ENCODE measurements at regions not wholly inside any gene's neighbourhood (a gene's known extent, or its start where the extent isn't known, plus 50 kb on each side); places are given as distances from the start of the nearest gene placed in this dataset.
"Not testable (repeated sequence)": the region's sequence is repeated elsewhere in the genome, so short reads cannot be mapped to it uniquely, and the experiment has no call there.

DNA sequence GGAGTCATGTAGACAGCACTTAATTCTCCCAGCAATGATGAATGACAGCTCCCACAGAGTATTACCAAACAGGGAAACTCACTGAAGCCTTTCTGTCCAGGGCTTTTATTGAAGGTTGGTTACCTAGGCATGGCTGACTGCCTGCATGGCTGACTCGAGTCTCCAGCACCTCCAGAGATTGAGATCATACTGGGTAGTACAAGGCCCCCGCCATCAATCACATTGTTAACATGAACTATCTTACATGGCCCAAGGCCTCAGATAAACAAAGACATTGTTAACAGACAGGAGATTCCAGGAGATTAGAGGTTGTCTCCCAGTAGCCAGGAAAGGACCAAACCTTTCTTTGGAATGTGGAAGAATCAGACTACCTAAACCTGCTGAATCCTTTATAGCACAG lies 128.3 kb upstream of the LSM14A start:
- DNase-seq (ENCODE audit: extremely low spot score): no peak
- TF ChIP-seq, protein P1, sequence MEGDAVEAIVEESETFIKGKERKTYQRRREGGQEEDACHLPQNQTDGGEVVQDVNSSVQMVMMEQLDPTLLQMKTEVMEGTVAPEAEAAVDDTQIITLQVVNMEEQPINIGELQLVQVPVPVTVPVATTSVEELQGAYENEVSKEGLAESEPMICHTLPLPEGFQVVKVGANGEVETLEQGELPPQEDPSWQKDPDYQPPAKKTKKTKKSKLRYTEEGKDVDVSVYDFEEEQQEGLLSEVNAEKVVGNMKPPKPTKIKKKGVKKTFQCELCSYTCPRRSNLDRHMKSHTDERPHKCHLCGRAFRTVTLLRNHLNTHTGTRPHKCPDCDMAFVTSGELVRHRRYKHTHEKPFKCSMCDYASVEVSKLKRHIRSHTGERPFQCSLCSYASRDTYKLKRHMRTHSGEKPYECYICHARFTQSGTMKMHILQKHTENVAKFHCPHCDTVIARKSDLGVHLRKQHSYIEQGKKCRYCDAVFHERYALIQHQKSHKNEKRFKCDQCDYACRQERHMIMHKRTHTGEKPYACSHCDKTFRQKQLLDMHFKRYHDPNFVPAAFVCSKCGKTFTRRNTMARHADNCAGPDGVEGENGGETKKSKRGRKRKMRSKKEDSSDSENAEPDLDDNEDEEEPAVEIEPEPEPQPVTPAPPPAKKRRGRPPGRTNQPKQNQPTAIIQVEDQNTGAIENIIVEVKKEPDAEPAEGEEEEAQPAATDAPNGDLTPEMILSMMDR (IDR thresholded peaks at IDR 0.05; ENCODE audit: control extremely low read depth, extremely low read depth, low read depth, missing control alignments): no peak
- CTCF ChIA-PET: interaction anchor here (3.9 kb wide), 1 partner anchor 101 kb away, joined by 20 read pairs; no protein-coding TSS in a partner anchor
- POLR2A ChIA-PET: no interaction called here

DNA sequence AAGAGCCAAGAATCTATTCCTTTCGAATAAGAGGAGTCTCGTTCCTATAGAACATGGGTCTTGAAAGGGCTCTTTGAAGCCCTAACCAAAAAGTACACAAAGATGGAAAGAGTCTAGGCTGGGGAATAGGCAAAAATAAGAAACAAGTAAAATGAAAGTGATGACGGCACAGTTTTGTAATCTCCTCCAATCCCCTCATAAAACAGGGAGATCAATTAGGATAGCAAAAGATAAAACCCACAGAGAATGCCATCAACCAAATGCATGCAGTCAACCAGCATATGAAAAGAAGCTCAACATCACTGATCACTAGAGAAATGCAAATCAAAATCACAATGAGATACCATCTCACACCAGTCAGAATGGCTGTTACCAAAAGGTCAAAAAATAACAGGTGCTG lies 122.4 kb upstream of the LSM14A start:
- no peak for DNase-seq (ENCODE audit: extremely low spot score)
- ChIA-PET CTCF (no interaction called here), POLR2A (no interaction called here)
- TF ChIP-seq, protein P1 (IDR thresholded peaks at IDR 0.05; ENCODE audit: control extremely low read depth, extremely low read depth, low read depth, missing control alignments): no peak

DNA sequence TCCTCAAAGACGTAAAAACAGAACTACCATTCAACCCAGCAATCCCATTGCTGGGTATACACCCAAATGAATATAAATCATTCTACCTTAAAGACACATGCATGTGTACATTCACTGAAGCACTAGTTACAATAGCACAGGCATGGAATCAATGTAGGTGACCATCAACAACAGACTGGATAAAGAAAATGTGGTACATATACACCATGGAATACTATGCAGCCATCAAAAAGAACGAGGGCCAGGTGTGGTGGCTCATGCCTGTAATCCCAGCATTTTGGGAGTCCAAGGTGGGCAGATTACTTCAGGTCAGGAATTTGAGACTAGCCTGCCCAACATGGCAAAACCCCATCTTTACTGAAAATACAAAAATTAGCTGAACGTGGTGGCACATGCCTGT lies 121.9 kb upstream of the LSM14A start:
- CTCF ChIA-PET, POLR2A ChIA-PET: not testable (repeated sequence)

DNA sequence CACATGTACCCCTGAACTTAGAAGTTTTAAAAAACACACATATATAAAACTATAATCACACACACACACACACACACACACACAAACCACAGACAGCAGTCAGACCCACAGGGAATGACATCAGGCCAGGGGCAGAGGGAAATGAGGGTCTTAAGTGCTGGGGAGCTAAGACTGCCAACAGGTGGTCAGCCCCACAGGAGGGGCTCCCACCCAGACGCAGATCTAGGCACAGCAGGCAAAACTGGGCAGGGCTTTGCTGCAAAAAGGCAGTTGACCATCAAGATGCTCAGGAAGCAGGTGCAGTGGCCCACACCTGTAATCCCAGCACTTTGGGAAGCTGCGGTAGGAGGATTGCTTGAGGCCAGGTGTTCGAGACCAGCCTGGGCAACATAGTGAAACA lies 121.0 kb upstream of the LSM14A start:
- POLR2A ChIA-PET: no interaction called here

More for the DNA sequence above, 121.9 kb upstream of the LSM14A start:
- not testable (repeated sequence) for DNase-seq (ENCODE audit: extremely low spot score)

DNA sequence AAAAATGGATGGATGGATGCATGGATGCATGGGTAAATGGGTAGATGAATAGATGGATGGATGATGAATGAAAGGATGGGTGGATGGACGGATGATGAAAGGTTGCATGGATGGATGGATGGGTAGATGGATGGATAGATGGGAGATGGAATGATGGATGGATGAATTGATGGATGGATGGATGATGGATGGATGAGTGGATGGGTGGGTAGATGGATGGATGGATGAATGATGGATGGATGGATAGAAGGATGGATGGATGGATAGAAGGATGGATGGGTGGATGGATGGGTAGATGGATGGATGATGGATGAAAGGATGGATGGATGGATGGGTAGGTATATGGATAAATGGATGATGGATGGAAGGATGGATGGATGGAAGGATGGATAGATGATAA lies 115.1 kb upstream of the LSM14A start:
- CTCF ChIA-PET: no interaction called here
- POLR2A ChIA-PET: no interaction called here
- TF ChIP-seq, protein P1 (IDR thresholded peaks at IDR 0.05; ENCODE audit: control extremely low read depth, extremely low read depth, low read depth, missing control alignments): no peak
- no peak for DNase-seq (ENCODE audit: extremely low spot score)

More for the DNA sequence above, 121.0 kb upstream of the LSM14A start:
- TF ChIP-seq, protein P1 (IDR thresholded peaks at IDR 0.05; ENCODE audit: control extremely low read depth, extremely low read depth, low read depth, missing control alignments): no peak
- no peak for DNase-seq (ENCODE audit: extremely low spot score)
- CTCF ChIA-PET: no interaction called here

DNA sequence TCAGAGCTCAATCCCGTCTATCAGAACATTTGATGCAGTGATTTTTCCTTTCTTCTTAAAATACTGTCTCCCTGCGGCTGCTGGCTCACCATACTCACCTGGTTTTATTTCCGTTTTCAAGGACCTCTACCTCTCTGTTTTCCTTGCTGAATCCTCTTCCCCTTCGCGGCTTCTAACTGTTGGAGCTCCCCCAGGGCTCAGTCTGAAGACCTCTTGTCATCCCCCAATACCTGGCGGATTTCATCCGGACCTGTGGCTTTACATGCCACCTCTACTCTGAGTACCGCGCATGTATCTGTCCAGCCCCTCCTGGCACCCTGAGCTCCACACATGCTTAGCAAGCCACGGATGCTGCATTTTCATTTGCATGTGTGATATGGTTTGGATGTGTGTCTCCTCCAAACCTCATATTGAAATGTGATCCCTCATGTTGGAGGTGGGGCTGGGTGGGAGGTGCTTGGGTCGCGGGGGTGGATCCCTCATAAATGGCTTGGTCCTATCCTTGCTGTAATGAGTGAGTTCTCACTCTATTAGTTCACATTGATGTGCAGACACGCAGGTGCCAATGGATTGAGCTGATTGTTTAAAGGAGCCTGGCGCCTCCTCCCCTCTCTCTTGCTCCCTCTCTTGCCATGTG lies 106.2 kb upstream of the LSM14A start:
- ChIA-PET CTCF (interaction anchor here (1.4 to 2.8 kb wide), 2 partner anchors 12 to 24 kb away, joined by 3 to 6 read pairs; no protein-coding TSS in a partner anchor), POLR2A (no interaction called here)
- TF ChIP-seq, protein P1 (IDR thresholded peaks at IDR 0.05; ENCODE audit: control extremely low read depth, extremely low read depth, low read depth, missing control alignments): no peak
- no peak for DNase-seq (ENCODE audit: extremely low spot score)

DNA sequence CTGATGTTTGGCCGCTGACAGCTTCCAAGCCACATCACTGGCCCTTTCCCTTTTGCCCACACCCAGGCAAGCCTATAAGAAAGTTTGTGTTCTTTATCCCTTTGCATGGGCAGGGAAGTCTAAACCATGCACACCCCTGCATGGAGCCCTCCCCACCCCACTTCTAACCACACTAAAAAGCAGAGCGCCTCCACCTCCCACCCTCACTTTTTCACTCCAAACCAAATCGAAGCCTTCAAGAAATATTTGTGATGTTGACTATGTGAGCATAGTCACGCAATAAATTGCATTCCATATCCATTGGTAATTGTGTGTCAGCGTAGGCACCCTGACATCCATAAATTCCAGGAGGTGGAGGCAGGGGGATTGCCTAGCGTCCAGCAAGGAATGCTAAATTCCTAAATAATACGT lies 104.4 kb upstream of the LSM14A start:
- DNase-seq (ENCODE audit: extremely low spot score): no peak
- CTCF ChIA-PET: no interaction called here
- POLR2A ChIA-PET: no interaction called here
- TF ChIP-seq, protein P1 (IDR thresholded peaks at IDR 0.05; ENCODE audit: control extremely low read depth, extremely low read depth, low read depth, missing control alignments): no peak

Measured in GM10248 (cell line).